ENCODE measurements at regions not wholly inside any gene's neighbourhood (a gene's known extent, or its start where the extent isn't known, plus 50 kb on each side); places are given as distances from the start of the nearest gene placed in this dataset.

DNA sequence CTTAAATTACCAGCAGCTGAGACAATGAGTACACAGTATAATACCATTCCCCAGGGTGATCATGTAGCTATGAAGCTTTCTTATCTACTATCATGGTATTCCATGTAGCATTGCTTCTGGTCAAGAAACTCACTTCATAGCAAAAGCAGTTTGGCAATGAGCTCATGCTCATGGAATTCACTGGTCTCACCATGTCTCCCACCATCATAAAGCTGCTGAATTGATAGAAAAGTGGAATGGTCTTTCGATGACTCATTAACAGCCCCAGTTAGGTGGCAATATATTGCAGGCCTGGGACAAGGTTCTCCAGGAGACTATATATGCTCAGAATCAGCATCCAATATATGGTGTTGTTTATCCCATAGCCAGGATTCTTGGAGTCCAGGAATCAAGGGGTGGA, 553.7 kb downstream of the FOXG1 start (continued):
- TF ChIP-seq CBFB (CRISPR knock-in tag; IDR thresholded peaks at IDR 0.05; ENCODE audit: low read depth): no peak
- TF ChIP-seq ZNF121 (CRISPR knock-in tag; IDR thresholded peaks at IDR 0.05): no peak
- TF ChIP-seq ZNF232 (CRISPR knock-in tag; IDR thresholded peaks at IDR 0.05): no peak
- TF ChIP-seq, protein P1, sequence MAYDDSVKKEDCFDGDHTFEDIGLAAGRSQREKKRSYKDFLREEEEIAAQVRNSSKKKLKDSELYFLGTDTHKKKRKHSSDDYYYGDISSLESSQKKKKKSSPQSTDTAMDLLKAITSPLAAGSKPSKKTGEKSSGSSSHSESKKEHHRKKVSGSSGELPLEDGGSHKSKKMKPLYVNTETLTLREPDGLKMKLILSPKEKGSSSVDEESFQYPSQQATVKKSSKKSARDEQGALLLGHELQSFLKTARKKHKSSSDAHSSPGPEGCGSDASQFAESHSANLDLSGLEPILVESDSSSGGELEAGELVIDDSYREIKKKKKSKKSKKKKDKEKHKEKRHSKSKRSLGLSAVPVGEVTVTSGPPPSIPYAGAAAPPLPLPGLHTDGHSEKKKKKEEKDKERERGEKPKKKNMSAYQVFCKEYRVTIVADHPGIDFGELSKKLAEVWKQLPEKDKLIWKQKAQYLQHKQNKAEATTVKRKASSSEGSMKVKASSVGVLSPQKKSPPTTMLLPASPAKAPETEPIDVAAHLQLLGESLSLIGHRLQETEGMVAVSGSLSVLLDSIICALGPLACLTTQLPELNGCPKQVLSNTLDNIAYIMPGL (CRISPR knock-in tag; IDR thresholded peaks at IDR 0.05): no peak
- TF ChIP-seq, protein P2, sequence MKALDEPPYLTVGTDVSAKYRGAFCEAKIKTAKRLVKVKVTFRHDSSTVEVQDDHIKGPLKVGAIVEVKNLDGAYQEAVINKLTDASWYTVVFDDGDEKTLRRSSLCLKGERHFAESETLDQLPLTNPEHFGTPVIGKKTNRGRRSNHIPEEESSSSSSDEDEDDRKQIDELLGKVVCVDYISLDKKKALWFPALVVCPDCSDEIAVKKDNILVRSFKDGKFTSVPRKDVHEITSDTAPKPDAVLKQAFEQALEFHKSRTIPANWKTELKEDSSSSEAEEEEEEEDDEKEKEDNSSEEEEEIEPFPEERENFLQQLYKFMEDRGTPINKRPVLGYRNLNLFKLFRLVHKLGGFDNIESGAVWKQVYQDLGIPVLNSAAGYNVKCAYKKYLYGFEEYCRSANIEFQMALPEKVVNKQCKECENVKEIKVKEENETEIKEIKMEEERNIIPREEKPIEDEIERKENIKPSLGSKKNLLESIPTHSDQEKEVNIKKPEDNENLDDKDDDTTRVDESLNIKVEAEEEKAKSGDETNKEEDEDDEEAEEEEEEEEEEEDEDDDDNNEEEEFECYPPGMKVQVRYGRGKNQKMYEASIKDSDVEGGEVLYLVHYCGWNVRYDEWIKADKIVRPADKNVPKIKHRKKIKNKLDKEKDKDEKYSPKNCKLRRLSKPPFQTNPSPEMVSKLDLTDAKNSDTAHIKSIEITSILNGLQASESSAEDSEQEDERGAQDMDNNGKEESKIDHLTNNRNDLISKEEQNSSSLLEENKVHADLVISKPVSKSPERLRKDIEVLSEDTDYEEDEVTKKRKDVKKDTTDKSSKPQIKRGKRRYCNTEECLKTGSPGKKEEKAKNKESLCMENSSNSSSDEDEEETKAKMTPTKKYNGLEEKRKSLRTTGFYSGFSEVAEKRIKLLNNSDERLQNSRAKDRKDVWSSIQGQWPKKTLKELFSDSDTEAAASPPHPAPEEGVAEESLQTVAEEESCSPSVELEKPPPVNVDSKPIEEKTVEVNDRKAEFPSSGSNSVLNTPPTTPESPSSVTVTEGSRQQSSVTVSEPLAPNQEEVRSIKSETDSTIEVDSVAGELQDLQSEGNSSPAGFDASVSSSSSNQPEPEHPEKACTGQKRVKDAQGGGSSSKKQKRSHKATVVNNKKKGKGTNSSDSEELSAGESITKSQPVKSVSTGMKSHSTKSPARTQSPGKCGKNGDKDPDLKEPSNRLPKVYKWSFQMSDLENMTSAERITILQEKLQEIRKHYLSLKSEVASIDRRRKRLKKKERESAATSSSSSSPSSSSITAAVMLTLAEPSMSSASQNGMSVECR (CRISPR knock-in tag; IDR thresholded peaks at IDR 0.05; ENCODE audit: borderline replicate concordance): no peak
- no peak for TF ChIP-seq NFE2L1 (CRISPR knock-in tag; IDR thresholded peaks at IDR 0.05)
- TF ChIP-seq, protein P3, sequence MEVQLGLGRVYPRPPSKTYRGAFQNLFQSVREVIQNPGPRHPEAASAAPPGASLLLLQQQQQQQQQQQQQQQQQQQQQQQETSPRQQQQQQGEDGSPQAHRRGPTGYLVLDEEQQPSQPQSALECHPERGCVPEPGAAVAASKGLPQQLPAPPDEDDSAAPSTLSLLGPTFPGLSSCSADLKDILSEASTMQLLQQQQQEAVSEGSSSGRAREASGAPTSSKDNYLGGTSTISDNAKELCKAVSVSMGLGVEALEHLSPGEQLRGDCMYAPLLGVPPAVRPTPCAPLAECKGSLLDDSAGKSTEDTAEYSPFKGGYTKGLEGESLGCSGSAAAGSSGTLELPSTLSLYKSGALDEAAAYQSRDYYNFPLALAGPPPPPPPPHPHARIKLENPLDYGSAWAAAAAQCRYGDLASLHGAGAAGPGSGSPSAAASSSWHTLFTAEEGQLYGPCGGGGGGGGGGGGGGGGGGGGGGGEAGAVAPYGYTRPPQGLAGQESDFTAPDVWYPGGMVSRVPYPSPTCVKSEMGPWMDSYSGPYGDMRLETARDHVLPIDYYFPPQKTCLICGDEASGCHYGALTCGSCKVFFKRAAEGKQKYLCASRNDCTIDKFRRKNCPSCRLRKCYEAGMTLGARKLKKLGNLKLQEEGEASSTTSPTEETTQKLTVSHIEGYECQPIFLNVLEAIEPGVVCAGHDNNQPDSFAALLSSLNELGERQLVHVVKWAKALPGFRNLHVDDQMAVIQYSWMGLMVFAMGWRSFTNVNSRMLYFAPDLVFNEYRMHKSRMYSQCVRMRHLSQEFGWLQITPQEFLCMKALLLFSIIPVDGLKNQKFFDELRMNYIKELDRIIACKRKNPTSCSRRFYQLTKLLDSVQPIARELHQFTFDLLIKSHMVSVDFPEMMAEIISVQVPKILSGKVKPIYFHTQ (CRISPR knock-in tag; IDR thresholded peaks at IDR 0.05): no peak

DNA sequence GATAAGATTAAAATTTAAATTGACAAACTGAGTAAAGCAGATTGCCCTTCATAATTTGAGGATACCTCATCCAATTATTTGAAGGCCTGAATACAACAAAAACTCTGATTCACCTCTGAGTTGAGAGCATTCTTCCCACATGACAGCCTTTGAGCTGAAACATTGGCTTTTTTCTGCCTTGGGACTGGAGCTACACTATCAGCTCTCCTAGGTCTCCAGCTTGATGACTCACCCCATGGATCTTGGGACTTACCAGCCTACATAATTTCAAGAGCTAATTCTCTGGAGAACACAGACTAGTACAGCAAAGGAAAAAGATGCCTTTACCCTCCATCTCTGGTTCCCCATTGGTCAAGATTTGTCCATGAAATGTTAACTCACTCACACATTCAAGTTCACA, 555.1 kb downstream of the FOXG1 start:
- peaks cover 15% of the 10 kb centered on the region for H3K9me3 Mint-ChIP-seq
- H3K27ac Mint-ChIP-seq: no peak overlapping the region
- no peaks in the 10 kb centered on the region for H3K36me3 Mint-ChIP-seq
- H3K4me1 Mint-ChIP-seq: no peaks in the 10 kb centered on the region
- CTCF ChIA-PET: no interaction called here
- H3K27me3 Mint-ChIP-seq (ENCODE audit: low read depth): no peaks in the 10 kb centered on the region
- POLR2A ChIA-PET: no interaction called here
- ATAC-seq: no peak
- no peak for DNase-seq (ENCODE audit: low spot score)
- H3K4me3 Mint-ChIP-seq: no peak overlapping the region
- TF ChIP-seq NFE2L1 (CRISPR knock-in tag; IDR thresholded peaks at IDR 0.05) (no peak), EMX1 (CRISPR knock-in tag; IDR thresholded peaks at IDR 0.05) (no peak), KAT7 (CRISPR knock-in tag; IDR thresholded peaks at IDR 0.05; ENCODE audit: borderline replicate concordance) (no peak), ELF4 (CRISPR knock-in tag; IDR thresholded peaks at IDR 0.05; ENCODE audit: low read depth) (no peak)
- TF ChIP-seq, protein P2 (CRISPR knock-in tag; IDR thresholded peaks at IDR 0.05; ENCODE audit: borderline replicate concordance): no peak
- TF ChIP-seq, protein P4, sequence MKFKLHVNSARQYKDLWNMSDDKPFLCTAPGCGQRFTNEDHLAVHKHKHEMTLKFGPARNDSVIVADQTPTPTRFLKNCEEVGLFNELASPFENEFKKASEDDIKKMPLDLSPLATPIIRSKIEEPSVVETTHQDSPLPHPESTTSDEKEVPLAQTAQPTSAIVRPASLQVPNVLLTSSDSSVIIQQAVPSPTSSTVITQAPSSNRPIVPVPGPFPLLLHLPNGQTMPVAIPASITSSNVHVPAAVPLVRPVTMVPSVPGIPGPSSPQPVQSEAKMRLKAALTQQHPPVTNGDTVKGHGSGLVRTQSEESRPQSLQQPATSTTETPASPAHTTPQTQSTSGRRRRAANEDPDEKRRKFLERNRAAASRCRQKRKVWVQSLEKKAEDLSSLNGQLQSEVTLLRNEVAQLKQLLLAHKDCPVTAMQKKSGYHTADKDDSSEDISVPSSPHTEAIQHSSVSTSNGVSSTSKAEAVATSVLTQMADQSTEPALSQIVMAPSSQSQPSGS (CRISPR knock-in tag; IDR thresholded peaks at IDR 0.05; ENCODE audit: borderline replicate concordance, low read depth): no peak
- TF ChIP-seq, protein P5, sequence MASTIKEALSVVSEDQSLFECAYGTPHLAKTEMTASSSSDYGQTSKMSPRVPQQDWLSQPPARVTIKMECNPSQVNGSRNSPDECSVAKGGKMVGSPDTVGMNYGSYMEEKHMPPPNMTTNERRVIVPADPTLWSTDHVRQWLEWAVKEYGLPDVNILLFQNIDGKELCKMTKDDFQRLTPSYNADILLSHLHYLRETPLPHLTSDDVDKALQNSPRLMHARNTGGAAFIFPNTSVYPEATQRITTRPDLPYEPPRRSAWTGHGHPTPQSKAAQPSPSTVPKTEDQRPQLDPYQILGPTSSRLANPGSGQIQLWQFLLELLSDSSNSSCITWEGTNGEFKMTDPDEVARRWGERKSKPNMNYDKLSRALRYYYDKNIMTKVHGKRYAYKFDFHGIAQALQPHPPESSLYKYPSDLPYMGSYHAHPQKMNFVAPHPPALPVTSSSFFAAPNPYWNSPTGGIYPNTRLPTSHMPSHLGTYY (CRISPR knock-in tag; IDR thresholded peaks at IDR 0.05): no peak
- TF ChIP-seq, protein P6, sequence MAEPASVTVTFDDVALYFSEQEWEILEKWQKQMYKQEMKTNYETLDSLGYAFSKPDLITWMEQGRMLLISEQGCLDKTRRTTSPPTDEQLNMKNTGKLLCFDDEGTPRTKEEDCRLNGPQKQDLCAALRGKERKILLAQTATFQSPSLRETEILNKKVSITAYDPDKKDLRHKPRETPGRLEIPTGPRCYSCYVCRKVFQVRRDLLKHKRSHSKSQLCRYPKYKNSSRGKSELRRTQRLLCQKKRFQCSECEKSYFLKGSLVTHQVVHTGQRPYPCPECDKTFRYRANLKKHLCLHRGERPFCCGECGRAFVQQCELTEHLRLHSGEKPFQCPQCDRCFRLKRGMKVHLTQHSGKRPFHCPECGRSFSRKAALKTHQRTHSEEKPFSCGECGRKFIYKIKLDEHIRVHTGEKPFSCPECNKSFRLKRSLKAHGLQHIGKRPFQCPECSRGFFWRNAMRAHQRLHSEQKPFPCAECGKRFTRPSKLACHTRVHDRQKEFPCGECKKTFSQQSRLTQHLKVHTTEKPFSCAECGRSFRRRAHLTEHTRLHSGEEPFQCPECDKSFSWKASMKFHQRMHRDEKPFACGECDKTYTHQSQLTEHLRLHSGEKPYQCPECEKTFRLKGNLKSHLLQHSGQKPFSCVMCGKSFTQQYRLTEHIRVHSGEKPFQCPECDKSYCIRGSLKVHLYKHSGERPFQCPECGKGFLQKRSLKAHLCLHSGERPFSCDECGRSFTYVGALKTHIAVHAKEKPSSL (CRISPR knock-in tag; conservative IDR thresholded peaks at IDR 0.05): no peak
- TF ChIP-seq, protein P7, sequence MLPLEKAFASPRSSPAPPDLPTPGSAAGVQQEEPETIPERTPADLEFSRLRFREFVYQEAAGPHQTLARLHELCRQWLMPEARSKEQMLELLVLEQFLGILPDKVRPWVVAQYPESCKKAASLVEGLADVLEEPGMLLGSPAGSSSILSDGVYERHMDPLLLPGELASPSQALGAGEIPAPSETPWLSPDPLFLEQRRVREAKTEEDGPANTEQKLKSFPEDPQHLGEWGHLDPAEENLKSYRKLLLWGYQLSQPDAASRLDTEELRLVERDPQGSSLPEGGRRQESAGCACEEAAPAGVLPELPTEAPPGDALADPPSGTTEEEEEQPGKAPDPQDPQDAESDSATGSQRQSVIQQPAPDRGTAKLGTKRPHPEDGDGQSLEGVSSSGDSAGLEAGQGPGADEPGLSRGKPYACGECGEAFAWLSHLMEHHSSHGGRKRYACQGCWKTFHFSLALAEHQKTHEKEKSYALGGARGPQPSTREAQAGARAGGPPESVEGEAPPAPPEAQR (CRISPR knock-in tag; IDR thresholded peaks at IDR 0.05): no peak
- TF ChIP-seq, protein P8, sequence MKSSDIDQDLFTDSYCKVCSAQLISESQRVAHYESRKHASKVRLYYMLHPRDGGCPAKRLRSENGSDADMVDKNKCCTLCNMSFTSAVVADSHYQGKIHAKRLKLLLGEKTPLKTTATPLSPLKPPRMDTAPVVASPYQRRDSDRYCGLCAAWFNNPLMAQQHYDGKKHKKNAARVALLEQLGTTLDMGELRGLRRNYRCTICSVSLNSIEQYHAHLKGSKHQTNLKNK (CRISPR knock-in tag; IDR thresholded peaks at IDR 0.05): no peak

Measured in WTC11 (cell line).